ENCODE measurements at regions not wholly inside any gene's neighbourhood (a gene's known extent, or its start where the extent isn't known, plus 50 kb on each side); places are given as distances from the start of the nearest gene placed in this dataset.

DNA sequence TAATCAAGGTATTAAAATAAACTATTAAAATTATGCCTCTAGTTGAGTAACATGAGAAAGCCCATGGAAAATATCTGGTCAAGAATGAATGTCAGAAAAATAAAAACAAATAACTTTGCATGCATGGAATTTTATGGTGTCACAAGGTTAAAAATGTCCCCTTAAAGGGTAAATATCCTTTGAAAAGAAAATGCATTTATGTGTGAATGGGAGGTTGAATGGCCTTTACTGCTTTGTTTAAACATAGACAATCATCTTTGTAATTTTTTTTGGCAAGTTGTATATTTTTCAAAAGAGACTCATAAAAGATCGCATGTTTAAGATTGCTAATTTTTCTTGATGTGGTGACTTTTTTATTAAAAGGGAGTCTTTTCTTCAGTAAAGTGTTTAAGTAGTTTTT is 564.2 kb downstream of the NR2F2 start:
- no peak for TF ChIP-seq CTCF (IDR thresholded peaks at IDR 0.05; ENCODE audit: low read depth, low read length)
- no peak for DNase-seq (ENCODE audit: low read depth in 2 of 2)
- no peak overlapping the region for H3K4me3 ChIP-seq (replicated peaks in 1 of 2; ENCODE audit: low read depth in 2 of 2, low read length in 2 of 2)

DNA sequence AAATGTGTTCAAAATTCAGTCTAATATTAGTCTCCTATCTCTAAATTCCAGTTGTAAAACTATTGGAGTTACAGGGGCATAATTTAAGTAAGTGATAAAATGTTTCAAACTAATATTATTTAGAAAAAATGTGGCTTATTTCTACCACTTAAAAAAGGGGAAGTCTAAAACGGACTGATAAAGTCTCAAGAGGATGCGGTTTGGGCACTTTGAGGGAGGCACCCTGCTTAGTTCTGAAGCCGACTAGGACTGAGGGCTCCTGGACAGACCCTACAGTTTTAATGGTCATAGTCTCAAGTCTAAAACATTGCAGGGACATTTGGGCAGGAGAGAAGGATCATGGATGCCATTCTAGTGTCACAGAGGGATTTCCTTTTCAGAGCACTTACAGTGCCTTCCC is 566.3 kb downstream of the NR2F2 start:
- TF ChIP-seq CTCF (IDR thresholded peaks at IDR 0.05; ENCODE audit: low read depth, low read length), result no peak
- no peak overlapping the region for H3K4me3 ChIP-seq (replicated peaks in 1 of 2; ENCODE audit: low read depth in 2 of 2, low read length in 2 of 2)
- no peak for DNase-seq (ENCODE audit: low read depth in 2 of 2)

- DNase-seq (ENCODE audit: low read depth in 2 of 2), result no peak
- no peak for TF ChIP-seq CTCF (IDR thresholded peaks at IDR 0.05; ENCODE audit: low read depth, low read length)
- H3K4me3 ChIP-seq (replicated peaks in 1 of 2; ENCODE audit: low read depth in 2 of 2, low read length in 2 of 2), result no peak overlapping the region
Measured at GRCh38 chr15:96914081-96914480, 583.6 kb downstream of the NR2F2 start.

DNA sequence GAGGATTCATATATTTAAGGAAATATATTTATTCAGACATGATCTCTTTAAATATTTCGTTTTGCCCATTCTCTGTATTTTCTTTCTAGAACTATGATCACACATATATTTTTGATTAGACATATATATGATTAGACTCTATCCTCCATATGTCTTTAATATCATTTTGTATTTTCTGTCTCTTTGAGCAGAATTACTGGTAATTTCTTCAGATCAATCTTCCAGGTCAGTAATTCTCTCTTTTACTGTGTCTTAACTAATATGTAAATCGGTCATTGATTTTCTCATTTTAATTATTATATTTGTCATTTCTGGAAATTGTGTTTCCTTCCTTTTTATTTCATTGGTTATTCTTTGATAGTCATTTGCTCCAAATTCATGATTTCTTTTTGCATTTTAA is 586.2 kb downstream of the NR2F2 start:
- TF ChIP-seq CTCF (IDR thresholded peaks at IDR 0.05; ENCODE audit: low read depth, low read length), result no peak
- no peak for DNase-seq (ENCODE audit: low read depth in 2 of 2)
- no peak overlapping the region for H3K4me3 ChIP-seq (replicated peaks in 1 of 2; ENCODE audit: low read depth in 2 of 2, low read length in 2 of 2)

DNA sequence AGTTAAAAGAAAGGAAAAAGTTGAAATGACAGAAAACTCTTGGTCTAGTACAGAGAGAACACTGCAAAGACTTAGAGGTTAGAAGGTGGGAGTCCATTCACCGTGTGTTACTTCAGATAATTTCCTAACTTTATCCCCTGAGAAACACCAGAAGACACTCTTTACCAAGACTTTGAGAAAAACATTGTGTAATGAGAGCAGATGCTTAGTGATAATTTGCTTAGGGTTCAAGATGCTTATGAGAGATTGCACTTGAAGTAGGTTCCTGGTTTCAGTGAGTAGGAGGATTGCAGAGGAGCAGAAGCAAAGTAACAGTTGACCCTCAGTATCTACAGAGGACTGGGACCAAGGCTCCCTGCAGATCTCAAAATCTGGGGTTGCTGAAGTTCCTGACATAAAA is 594.1 kb downstream of the NR2F2 start:
- H3K4me3 ChIP-seq (replicated peaks in 1 of 2; ENCODE audit: low read depth in 2 of 2, low read length in 2 of 2), result no peak overlapping the region
- no peak for DNase-seq (ENCODE audit: low read depth in 2 of 2)
- TF ChIP-seq CTCF (IDR thresholded peaks at IDR 0.05; ENCODE audit: low read depth, low read length), result no peak

DNA sequence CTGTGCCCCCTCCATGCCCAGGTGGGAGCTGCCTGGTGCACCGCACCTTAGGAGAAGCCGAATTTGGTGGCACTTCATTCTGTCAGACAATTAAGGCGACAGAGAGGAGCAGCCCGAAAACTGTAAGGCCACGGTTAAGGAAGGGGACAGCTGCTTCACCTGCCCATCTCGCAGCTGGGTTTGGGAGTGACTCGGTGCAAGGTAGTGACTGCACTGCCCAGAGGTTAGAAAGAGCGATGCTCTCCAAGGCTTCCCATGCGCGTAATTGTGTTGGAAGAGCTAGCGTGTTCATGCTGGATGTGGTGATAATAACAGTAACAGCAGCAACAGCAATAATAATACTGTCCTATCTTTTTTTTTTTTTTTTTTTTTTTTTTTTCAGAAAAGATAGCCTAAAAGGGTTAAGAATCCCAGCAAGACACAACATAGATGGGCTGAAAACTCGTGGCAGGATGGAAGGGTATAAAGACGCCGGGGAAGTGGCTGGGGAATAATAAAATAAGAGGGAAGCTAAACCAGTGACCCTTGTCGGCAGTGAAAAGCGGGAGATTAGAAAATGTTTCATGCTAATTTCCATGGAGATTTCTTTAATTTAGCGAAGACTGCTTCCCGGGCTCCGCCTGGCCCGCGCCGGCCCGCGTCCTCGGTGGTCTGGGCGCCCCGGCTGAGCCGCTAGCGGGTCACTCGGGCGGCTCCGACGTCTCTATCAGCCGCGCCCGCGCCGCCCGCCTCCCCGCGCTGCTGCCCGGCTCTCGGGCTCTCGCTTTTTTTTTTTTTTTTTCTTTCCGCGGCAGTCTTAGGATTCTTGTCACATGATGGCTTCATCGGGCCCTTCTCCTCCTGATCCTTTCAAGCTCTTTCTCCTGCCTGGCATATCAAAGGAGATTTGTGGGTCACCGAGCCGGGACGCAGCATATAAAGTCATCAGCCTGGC is 617.1 kb downstream of the NR2F2 start:
- DNase-seq (ENCODE audit: low read depth in 2 of 2), result peak in 1 of 2 donors; percentile 37
- H3K4me3 ChIP-seq (replicated peaks in 1 of 2; ENCODE audit: low read depth in 2 of 2, low read length in 2 of 2), result peak overlapping the region in 1 of 2 donors; percentile 34
- TF ChIP-seq CTCF (IDR thresholded peaks at IDR 0.05; ENCODE audit: low read depth, low read length), result no peak

Data from cardiac fibroblast (primary cell).